ENCODE measurements at regions not wholly inside any gene's neighbourhood (a gene's known extent, or its start where the extent isn't known, plus 50 kb on each side); places are given as distances from the start of the nearest gene placed in this dataset.

GRCh38 chr1:88204111-88204510 lies 480.0 kb upstream of the PKN2 start:
- CTCF ChIA-PET (ENCODE audit: partially characterized antibody) = no interaction called here
- Mint-ChIP-seq H3K9me3 (peaks cover 0 to 2% (median 0%) of the 10 kb centered on the region in 8 donors), H3K36me3 (no peaks in the 10 kb centered on the region)

DNA sequence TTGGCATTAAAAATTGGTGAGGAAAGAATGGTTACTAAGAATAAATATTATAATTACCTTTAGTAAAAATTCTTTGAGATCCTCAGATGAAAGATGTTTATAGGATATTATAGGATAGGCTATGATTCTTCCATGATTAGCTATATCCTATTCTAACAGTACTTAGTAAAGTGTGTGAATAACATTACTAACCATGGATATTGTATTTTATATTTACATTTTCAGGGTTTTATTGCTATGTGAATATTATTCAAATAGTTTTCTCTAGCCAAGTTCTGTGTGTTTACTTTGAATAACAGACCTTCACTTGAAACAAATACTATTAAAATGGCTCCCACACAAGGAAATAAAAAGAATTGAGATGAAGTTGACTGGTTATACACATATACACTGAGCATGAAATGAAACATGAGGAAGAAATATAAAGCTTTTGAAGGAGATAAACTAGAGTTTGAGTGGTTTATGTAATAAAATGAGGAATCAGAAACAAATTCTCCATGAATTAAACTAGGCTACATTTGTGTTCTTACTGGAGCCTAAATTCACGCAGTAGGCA lies 479.4 kb upstream of the PKN2 start:
- CTCF ChIA-PET (ENCODE audit: partially characterized antibody) = no interaction called here

More at GRCh38 chr1:88204111-88204510, 480.0 kb upstream of the PKN2 start:
- Histone ChIP-seq H3K9me3 (ENCODE audit: control insufficient read depth in 1 of 2, low read length in 2 of 2) (no peaks in the 10 kb centered on the region), H3K36me3 (ENCODE audit: insufficient read depth, low read length) (no peaks in the 10 kb centered on the region), H3K27me3 (ENCODE audit: insufficient read depth, low read length) (no peaks in the 10 kb centered on the region), H3K27ac (ENCODE audit: low read depth, low read length) (no peak overlapping the region), H3K4me3 (ENCODE audit: low read length in 2 of 2) (no peak overlapping the region), H3K4me1 (ENCODE audit: insufficient read depth, low read length) (no peaks in the 10 kb centered on the region)
- H3K27me3 Mint-ChIP-seq = peaks cover 0 to 2% of the 10 kb centered on the region in 2 donors
- DNase-seq = no peak
- no peaks in the 10 kb centered on the region for H3K4me1 Mint-ChIP-seq
- no peak overlapping the region for H3K4me3 Mint-ChIP-seq
- no peak overlapping the region for H3K27ac Mint-ChIP-seq
- intact Hi-C loops (cut with micrococcal nuclease) = no loop called here
- POLR2A ChIA-PET (ENCODE audit: partially characterized antibody) = no interaction called here

GRCh38 chr1:88208389-88208788 lies 475.7 kb upstream of the PKN2 start:
- H3K36me3 ChIP-seq (ENCODE audit: insufficient read depth, low read length) = no peaks in the 10 kb centered on the region
- Mint-ChIP-seq H3K27ac (no peak overlapping the region), H3K4me1 (peaks cover 0 to 6% (median 4%) of the 10 kb centered on the region in 4 donors), H3K9me3 (no peaks in the 10 kb centered on the region), H3K4me3 (no peak overlapping the region), H3K27me3 (peaks cover 0 to 2% of the 10 kb centered on the region in 2 donors), H3K36me3 (no peaks in the 10 kb centered on the region)
- intact Hi-C loops (cut with micrococcal nuclease) = no loop called here
- H3K27me3 ChIP-seq (ENCODE audit: insufficient read depth, low read length) = no peaks in the 10 kb centered on the region
- CTCF ChIA-PET (ENCODE audit: partially characterized antibody) = interaction anchor here (1.4 kb wide), 1 partner anchor 10 kb away, joined by 3 read pairs; no protein-coding TSS in a partner anchor
- no peaks in the 10 kb centered on the region for H3K4me1 ChIP-seq (ENCODE audit: insufficient read depth, low read length)
- DNase-seq = no peak
- no peak overlapping the region for H3K4me3 ChIP-seq (ENCODE audit: low read length in 2 of 2)
- no peaks in the 10 kb centered on the region for H3K9me3 ChIP-seq (ENCODE audit: control insufficient read depth in 1 of 2, low read length in 2 of 2)
- POLR2A ChIA-PET (ENCODE audit: partially characterized antibody) = no interaction called here
- H3K27ac ChIP-seq (ENCODE audit: low read depth, low read length) = no peak overlapping the region

More for the DNA sequence above, 479.4 kb upstream of the PKN2 start:
- H3K4me3 Mint-ChIP-seq = no peak overlapping the region
- no peaks in the 10 kb centered on the region for H3K4me1 Mint-ChIP-seq
- no peak for DNase-seq
- Histone ChIP-seq H3K9me3 (ENCODE audit: control insufficient read depth in 1 of 2, low read length in 2 of 2) (no peaks in the 10 kb centered on the region), H3K4me3 (ENCODE audit: low read length in 2 of 2) (no peak overlapping the region), H3K27me3 (ENCODE audit: insufficient read depth, low read length) (no peaks in the 10 kb centered on the region), H3K36me3 (ENCODE audit: insufficient read depth, low read length) (no peaks in the 10 kb centered on the region), H3K27ac (ENCODE audit: low read depth, low read length) (no peak overlapping the region), H3K4me1 (ENCODE audit: insufficient read depth, low read length) (no peaks in the 10 kb centered on the region)
- POLR2A ChIA-PET (ENCODE audit: partially characterized antibody) = no interaction called here
- H3K36me3 Mint-ChIP-seq = no peaks in the 10 kb centered on the region
- intact Hi-C loops (cut with micrococcal nuclease) = no loop called here
- no peak overlapping the region for H3K27ac Mint-ChIP-seq
- peaks cover 0 to 2% of the 10 kb centered on the region in 2 donors for H3K27me3 Mint-ChIP-seq
- H3K9me3 Mint-ChIP-seq = peaks cover 0 to 2% (median 0%) of the 10 kb centered on the region in 8 donors

GRCh38 chr1:88210103-88210787 lies 473.8 kb upstream of the PKN2 start:
- H3K9me3 ChIP-seq (ENCODE audit: control insufficient read depth in 1 of 2, low read length in 2 of 2) = no peaks in the 10 kb centered on the region
- H3K4me3 ChIP-seq (ENCODE audit: low read length in 2 of 2) = no peak overlapping the region
- H3K4me3 Mint-ChIP-seq = no peak overlapping the region
- no peaks in the 10 kb centered on the region for H3K36me3 ChIP-seq (ENCODE audit: insufficient read depth, low read length)
- no peaks in the 10 kb centered on the region for H3K4me1 ChIP-seq (ENCODE audit: insufficient read depth, low read length)
- no peaks in the 10 kb centered on the region for H3K9me3 Mint-ChIP-seq
- H3K27me3 ChIP-seq (ENCODE audit: insufficient read depth, low read length) = no peaks in the 10 kb centered on the region
- CTCF ChIA-PET (ENCODE audit: partially characterized antibody) = no interaction called here
- H3K27me3 Mint-ChIP-seq = peaks cover 0 to 2% of the 10 kb centered on the region in 2 donors
- no peak overlapping the region for H3K27ac ChIP-seq (ENCODE audit: low read depth, low read length)
- intact Hi-C loops (cut with micrococcal nuclease) = no loop called here
- peaks cover 0 to 6% (median 4%) of the 10 kb centered on the region in 4 donors for H3K4me1 Mint-ChIP-seq
- DNase-seq = no peak
- H3K36me3 Mint-ChIP-seq = no peaks in the 10 kb centered on the region
- POLR2A ChIA-PET (ENCODE audit: partially characterized antibody) = no interaction called here
- no peak overlapping the region for H3K27ac Mint-ChIP-seq

- no peak overlapping the region for H3K4me3 Mint-ChIP-seq
- no peaks in the 10 kb centered on the region for H3K27me3 ChIP-seq (ENCODE audit: insufficient read depth, low read length)
- DNase-seq = no peak
- no peak overlapping the region for H3K4me3 ChIP-seq (ENCODE audit: low read length in 2 of 2)
- ChIA-PET CTCF (ENCODE audit: partially characterized antibody) (no interaction called here), POLR2A (ENCODE audit: partially characterized antibody) (no interaction called here)
- H3K36me3 ChIP-seq (ENCODE audit: insufficient read depth, low read length) = no peaks in the 10 kb centered on the region
- H3K4me1 Mint-ChIP-seq = no peaks in the 10 kb centered on the region
- H3K27ac Mint-ChIP-seq = no peak overlapping the region
- H3K36me3 Mint-ChIP-seq = no peaks in the 10 kb centered on the region
- H3K9me3 ChIP-seq (ENCODE audit: control insufficient read depth in 1 of 2, low read length in 2 of 2) = no peaks in the 10 kb centered on the region
- H3K4me1 ChIP-seq (ENCODE audit: insufficient read depth, low read length) = no peaks in the 10 kb centered on the region
- intact Hi-C loops (cut with micrococcal nuclease) = no loop called here
- H3K9me3 Mint-ChIP-seq = peaks cover 0 to 2% (median 0%) of the 10 kb centered on the region in 8 donors
- H3K27me3 Mint-ChIP-seq = peaks cover 0 to 4% of the 10 kb centered on the region in 2 donors
- H3K27ac ChIP-seq (ENCODE audit: low read depth, low read length) = no peak overlapping the region
These were observed 467.6 kb upstream of the PKN2 start for GRCh38 chr1:88216441-88216840.

DNA sequence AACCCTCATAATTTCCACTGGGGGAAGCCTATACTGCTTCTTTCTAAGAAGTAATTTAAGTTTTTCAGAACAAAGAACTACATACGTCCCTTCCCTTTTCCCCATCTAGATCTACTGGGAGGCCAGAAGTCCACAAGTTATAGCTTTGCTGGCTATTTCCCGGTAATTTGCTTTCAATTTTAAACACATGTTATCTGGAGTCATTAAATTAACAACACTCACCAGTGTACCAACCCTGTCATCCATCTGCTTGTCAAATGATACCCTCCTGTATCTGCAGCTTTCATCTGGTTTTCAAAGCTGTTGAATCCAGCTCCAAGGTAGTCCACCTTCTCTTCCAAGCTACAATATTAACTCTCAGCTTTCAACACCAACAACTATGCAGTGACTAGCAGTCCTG lies 466.7 kb upstream of the PKN2 start:
- no peaks in the 10 kb centered on the region for H3K9me3 ChIP-seq (ENCODE audit: control insufficient read depth in 1 of 2, low read length in 2 of 2)
- CTCF ChIA-PET (ENCODE audit: partially characterized antibody) = no interaction called here
- H3K4me3 ChIP-seq (ENCODE audit: low read length in 2 of 2) = no peak overlapping the region
- H3K27ac Mint-ChIP-seq = no peak overlapping the region
- H3K4me1 Mint-ChIP-seq = no peaks in the 10 kb centered on the region
- H3K4me3 Mint-ChIP-seq = no peak overlapping the region
- peaks cover 0 to 4% of the 10 kb centered on the region in 2 donors for H3K27me3 Mint-ChIP-seq
- H3K27ac ChIP-seq (ENCODE audit: low read depth, low read length) = no peak overlapping the region
- intact Hi-C loops (cut with micrococcal nuclease) = no loop called here
- no peaks in the 10 kb centered on the region for H3K36me3 Mint-ChIP-seq
- peaks cover 0 to 2% (median 0%) of the 10 kb centered on the region in 8 donors for H3K9me3 Mint-ChIP-seq
- no peaks in the 10 kb centered on the region for H3K4me1 ChIP-seq (ENCODE audit: insufficient read depth, low read length)
- no peak for DNase-seq
- H3K27me3 ChIP-seq (ENCODE audit: insufficient read depth, low read length) = no peaks in the 10 kb centered on the region
- POLR2A ChIA-PET (ENCODE audit: partially characterized antibody) = no interaction called here
- no peaks in the 10 kb centered on the region for H3K36me3 ChIP-seq (ENCODE audit: insufficient read depth, low read length)

- peaks cover 0 to 4% of the 10 kb centered on the region in 2 donors for H3K27me3 Mint-ChIP-seq
- POLR2A ChIA-PET (ENCODE audit: partially characterized antibody) = no interaction called here
- intact Hi-C loops (cut with micrococcal nuclease) = no loop called here
- Histone ChIP-seq H3K27me3 (ENCODE audit: insufficient read depth, low read length) (no peaks in the 10 kb centered on the region), H3K4me3 (ENCODE audit: low read length in 2 of 2) (no peak overlapping the region), H3K36me3 (ENCODE audit: insufficient read depth, low read length) (no peaks in the 10 kb centered on the region), H3K27ac (ENCODE audit: low read depth, low read length) (no peak overlapping the region), H3K9me3 (ENCODE audit: control insufficient read depth in 1 of 2, low read length in 2 of 2) (no peaks in the 10 kb centered on the region), H3K4me1 (ENCODE audit: insufficient read depth, low read length) (no peaks in the 10 kb centered on the region)
- no peak for DNase-seq
- H3K4me1 Mint-ChIP-seq = no peaks in the 10 kb centered on the region
- no peak overlapping the region for H3K4me3 Mint-ChIP-seq
- H3K36me3 Mint-ChIP-seq = no peaks in the 10 kb centered on the region
- H3K9me3 Mint-ChIP-seq = peaks cover 0 to 2% (median 0%) of the 10 kb centered on the region in 8 donors
- no peak overlapping the region for H3K27ac Mint-ChIP-seq
- CTCF ChIA-PET (ENCODE audit: partially characterized antibody) = no interaction called here
These were observed 464.6 kb upstream of the PKN2 start for GRCh38 chr1:88219521-88219920.

All from CD4-positive, alpha-beta memory T cell (primary cell).